KMS-11 (cell line): ENCODE measurements at regions not wholly inside any gene's neighbourhood (a gene's known extent, or its start where the extent isn't known, plus 50 kb on each side); places are given as distances from the start of the nearest gene placed in this dataset.

Experiments used
- H2AFZ ChIP-seq: fragments of 200-600 bp; sonication (generic); 2 replicates; pipeline ENCODE4 v1.6.1; 2016; ENCODE audit warnings: antibody characterized with exemption, mixed run types, low read depth
- H3K27ac ChIP-seq: fragments of 200-600 bp; sonication (generic); 2 replicates; pipeline ENCODE4 v1.6.1; 2016; ENCODE audit warnings: mild to moderate bottlenecking, mixed run types
- H3K27me3 ChIP-seq: fragments of 200-600 bp; sonication (generic); 2 replicates; pipeline ENCODE4 v1.6.1; 2017; ENCODE audit warnings: mild to moderate bottlenecking, low read depth, mixed run types, moderate library complexity; ENCODE audit not compliant: insufficient read depth
- H3K36me3 ChIP-seq: fragments of 200-600 bp; sonication (generic); 2 replicates; pipeline ENCODE4 v1.6.1; 2017; ENCODE audit warnings: mild to moderate bottlenecking, mixed run types; ENCODE audit not compliant: insufficient read depth
- H3K4me1 ChIP-seq: fragments of 200-600 bp; sonication (generic); 2 replicates; pipeline ENCODE4 v1.6.1; 2016; ENCODE audit warnings: mild to moderate bottlenecking, low read depth, mixed run types; ENCODE audit not compliant: poor library complexity, severe bottlenecking
- H3K4me2 ChIP-seq: fragments of 200-600 bp; sonication (generic); 2 replicates; pipeline ENCODE4 v1.7.0; 2016; ENCODE audit warnings: mild to moderate bottlenecking, mixed run types
- H3K4me3 ChIP-seq: fragments of 200-600 bp; sonication (generic); IDR thresholded peaks from 2 replicates; pipeline ENCODE4 v1.6.1; 2017; ENCODE audit warnings: low read depth, low read length, mixed read lengths; ENCODE audit not compliant: insufficient read depth
- H3K79me2 ChIP-seq: fragments of 200-600 bp; sonication (generic); 2 replicates; pipeline ENCODE4 v1.6.1; 2016; ENCODE audit warnings: low read depth, mixed run types; ENCODE audit not compliant: insufficient read depth
- H3K9ac ChIP-seq: fragments of 200-600 bp; sonication (generic); 2 replicates; pipeline ENCODE4 v1.6.1; 2016; ENCODE audit warnings: mild to moderate bottlenecking, mixed run types
- H4K20me1 ChIP-seq: fragments of 200-600 bp; sonication (generic); 2 replicates; pipeline ENCODE4 v1.6.1; 2016; ENCODE audit warnings: mild to moderate bottlenecking, mixed run types; ENCODE audit not compliant: insufficient read depth
- TF ChIP-seq, protein P1 (sequence below): fragments of 200-600 bp; sonication (generic); conservative IDR thresholded peaks from 2 replicates; pipeline ENCODE4 v1.6.1; 2017; ENCODE audit warnings: low read depth, mild to moderate bottlenecking, antibody characterized with exemption, low read length, moderate library complexity, mixed read lengths

DNA sequence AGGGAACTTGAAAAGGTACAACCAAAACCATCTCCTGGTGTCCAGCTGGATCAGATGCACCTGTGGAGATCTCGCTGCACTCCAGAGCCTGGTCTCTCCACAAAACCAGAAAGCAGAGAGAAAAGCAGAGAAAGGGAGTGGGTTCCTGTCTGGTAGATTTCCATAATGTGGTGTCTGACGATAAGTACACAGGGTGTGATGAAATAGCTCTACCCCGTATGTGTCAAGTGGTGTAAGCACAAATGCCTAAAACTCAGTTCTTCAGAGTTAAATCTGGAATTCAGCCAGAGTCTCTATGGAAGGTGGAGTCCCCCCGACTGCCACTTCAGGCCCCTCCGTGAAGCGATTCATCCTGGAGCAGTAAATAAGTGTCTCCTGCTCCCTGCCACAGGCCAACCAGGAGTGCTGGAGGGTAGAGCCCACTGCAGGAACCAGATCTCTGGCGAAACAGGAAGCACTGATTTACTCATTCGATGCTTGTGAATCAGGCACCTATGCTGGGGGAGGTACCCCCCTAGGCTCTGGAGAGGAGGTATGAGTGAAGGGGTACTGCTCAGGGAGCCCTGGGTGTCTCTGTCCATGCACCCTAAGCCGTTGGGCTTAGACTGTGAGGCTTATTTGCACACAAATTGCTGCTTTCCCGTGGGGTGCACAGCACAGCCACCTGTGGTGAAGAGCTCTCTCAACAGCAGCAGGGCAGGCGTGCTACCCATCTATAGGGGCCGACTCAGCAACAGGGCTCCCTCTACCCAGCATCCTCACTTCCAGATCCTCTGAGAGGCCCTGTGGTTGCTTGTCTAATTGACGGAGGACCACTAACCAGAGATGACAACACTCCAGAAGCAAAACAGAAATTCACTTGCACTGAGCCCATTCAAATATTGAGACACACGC, 97.1 kb upstream of the MYOCD start:
- H4K20me1 ChIP-seq: no peaks in the 10 kb centered on the region
- TF ChIP-seq, protein P1, sequence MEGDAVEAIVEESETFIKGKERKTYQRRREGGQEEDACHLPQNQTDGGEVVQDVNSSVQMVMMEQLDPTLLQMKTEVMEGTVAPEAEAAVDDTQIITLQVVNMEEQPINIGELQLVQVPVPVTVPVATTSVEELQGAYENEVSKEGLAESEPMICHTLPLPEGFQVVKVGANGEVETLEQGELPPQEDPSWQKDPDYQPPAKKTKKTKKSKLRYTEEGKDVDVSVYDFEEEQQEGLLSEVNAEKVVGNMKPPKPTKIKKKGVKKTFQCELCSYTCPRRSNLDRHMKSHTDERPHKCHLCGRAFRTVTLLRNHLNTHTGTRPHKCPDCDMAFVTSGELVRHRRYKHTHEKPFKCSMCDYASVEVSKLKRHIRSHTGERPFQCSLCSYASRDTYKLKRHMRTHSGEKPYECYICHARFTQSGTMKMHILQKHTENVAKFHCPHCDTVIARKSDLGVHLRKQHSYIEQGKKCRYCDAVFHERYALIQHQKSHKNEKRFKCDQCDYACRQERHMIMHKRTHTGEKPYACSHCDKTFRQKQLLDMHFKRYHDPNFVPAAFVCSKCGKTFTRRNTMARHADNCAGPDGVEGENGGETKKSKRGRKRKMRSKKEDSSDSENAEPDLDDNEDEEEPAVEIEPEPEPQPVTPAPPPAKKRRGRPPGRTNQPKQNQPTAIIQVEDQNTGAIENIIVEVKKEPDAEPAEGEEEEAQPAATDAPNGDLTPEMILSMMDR: no peak
- H3K27me3 ChIP-seq: no peaks in the 10 kb centered on the region
- H3K4me3 ChIP-seq: no peak overlapping the region
- no peak overlapping the region for H2AFZ ChIP-seq
- no peak overlapping the region for H3K4me2 ChIP-seq
- H3K36me3 ChIP-seq: no peaks in the 10 kb centered on the region
- no peaks in the 10 kb centered on the region for H3K4me1 ChIP-seq
- H3K9ac ChIP-seq: no peak overlapping the region
- H3K79me2 ChIP-seq: no peaks in the 10 kb centered on the region
- H3K27ac ChIP-seq: no peak overlapping the region

DNA sequence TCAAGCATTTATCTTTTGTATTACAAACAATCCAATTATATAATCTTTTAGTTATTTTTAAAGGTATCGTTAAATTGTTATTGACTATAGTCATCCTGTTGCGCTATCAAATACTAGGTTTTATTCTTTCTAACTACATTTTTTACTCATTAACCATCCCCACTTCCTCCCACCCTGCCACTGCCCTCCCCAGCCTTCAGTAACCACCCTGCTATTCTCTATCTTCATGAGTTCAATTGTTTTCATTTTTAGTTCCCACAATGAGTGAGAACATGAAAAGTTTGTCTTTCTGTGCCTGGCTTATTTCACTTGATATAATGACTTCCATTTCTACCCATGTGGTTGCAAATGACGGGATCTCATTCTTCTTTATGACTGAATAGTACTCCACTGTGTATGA, 94.1 kb upstream of the MYOCD start:
- H3K79me2 ChIP-seq: no peaks in the 10 kb centered on the region
- TF ChIP-seq, protein P1: no peak

GRCh38 chr17:12574525-12574924, 91.2 kb upstream of the MYOCD start:
- Histone ChIP-seq H3K27ac (no peak overlapping the region), H3K27me3 (no peaks in the 10 kb centered on the region), H2AFZ (no peak overlapping the region), H3K79me2 (no peaks in the 10 kb centered on the region), H4K20me1 (no peaks in the 10 kb centered on the region), H3K4me3 (no peak overlapping the region), H3K9ac (no peak overlapping the region), H3K4me1 (no peaks in the 10 kb centered on the region), H3K36me3 (no peaks in the 10 kb centered on the region), H3K4me2 (no peak overlapping the region)
- TF ChIP-seq, protein P1: no peak

More for the DNA sequence above, 94.1 kb upstream of the MYOCD start:
- H2AFZ ChIP-seq: no peak overlapping the region
- no peak overlapping the region for H3K4me3 ChIP-seq
- no peak overlapping the region for H3K4me2 ChIP-seq
- H3K9ac ChIP-seq: no peak overlapping the region
- no peaks in the 10 kb centered on the region for H3K36me3 ChIP-seq
- no peak overlapping the region for H3K27ac ChIP-seq
- H3K4me1 ChIP-seq: no peaks in the 10 kb centered on the region
- H4K20me1 ChIP-seq: no peaks in the 10 kb centered on the region
- H3K27me3 ChIP-seq: no peaks in the 10 kb centered on the region

DNA sequence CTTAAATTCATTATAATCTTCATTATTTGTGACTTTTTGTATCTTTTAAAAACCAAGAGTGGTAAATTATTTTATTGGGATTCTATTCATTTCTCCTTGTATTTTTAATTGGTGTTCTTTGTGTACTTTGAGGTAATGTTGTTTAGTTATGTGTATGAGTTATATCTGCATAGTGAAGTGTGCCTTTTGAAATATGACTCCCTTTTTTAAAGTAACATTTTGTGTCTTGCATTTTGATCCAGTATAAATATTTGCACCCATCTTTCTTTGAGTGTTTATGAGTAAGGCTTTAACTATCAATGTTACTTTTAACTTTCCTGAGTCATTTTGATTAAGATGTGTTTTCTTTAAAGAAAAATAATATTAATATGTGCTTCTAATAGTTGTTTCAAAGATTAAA, 90.0 kb upstream of the MYOCD start:
- no peak overlapping the region for H3K4me3 ChIP-seq
- H3K79me2 ChIP-seq: no peaks in the 10 kb centered on the region
- no peaks in the 10 kb centered on the region for H3K27me3 ChIP-seq
- TF ChIP-seq, protein P1: no peak
- no peak overlapping the region for H3K27ac ChIP-seq
- no peaks in the 10 kb centered on the region for H4K20me1 ChIP-seq
- H3K36me3 ChIP-seq: no peaks in the 10 kb centered on the region
- H2AFZ ChIP-seq: no peak overlapping the region
- H3K9ac ChIP-seq: no peak overlapping the region
- no peak overlapping the region for H3K4me2 ChIP-seq
- H3K4me1 ChIP-seq: no peaks in the 10 kb centered on the region
